ENCODE measurements at regions not wholly inside any gene's neighbourhood (a gene's known extent, or its start where the extent isn't known, plus 50 kb on each side); places are given as distances from the start of the nearest gene placed in this dataset.
"Not testable (repeated sequence)": the region's sequence is repeated elsewhere in the genome, so short reads cannot be mapped to it uniquely, and the experiment has no call there.

- DNase-seq: no peak
These were observed 56.0 kb upstream of the MID1 start for GRCh38 chrX:10676235-10676957.

DNA sequence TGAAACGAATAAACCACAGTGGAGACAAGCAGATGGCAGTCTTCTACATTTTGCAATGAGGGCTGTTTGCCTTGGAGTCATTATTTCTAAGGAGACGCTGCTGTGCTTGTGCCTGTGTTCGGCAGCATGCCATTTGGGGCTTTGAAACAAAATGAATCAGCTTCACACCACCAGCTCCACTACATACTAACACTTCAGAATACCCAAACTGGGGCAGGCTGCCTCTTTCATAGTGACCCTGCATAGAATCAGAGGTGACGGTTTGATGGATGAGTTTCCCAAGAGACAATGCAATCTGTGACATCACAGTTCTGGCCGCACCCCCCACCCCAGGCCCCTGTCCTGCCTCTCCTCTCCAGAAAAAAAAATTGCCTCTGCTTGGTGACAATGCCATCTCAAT is 57.1 kb upstream of the MID1 start:
- no peak for DNase-seq

DNA sequence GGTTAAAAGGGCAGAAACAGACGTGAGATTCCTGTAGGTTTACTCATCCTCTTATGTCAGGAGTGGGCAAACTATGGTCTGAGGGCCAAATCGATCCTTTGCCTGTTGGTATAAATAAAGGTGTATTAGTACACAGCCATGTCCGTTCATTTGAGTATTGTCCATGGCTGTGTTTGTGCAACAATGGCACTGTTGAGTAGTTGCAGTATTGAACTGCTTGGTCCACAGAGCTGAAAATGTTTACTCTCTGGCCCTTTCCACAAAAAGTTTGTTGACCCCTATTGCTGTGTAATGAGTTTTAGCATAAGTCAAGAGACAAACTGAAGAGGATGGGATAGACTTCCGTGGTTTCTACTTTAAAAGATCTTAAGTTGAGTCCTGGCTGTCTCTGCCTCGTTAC is 59.0 kb upstream of the MID1 start:
- no peak for DNase-seq

- no peak for DNase-seq
These were observed 60.8 kb upstream of the MID1 start for GRCh38 chrX:10681167-10681566.

- not testable (repeated sequence) for DNase-seq
These were observed 63.2 kb upstream of the MID1 start for GRCh38 chrX:10683631-10684030.

DNA sequence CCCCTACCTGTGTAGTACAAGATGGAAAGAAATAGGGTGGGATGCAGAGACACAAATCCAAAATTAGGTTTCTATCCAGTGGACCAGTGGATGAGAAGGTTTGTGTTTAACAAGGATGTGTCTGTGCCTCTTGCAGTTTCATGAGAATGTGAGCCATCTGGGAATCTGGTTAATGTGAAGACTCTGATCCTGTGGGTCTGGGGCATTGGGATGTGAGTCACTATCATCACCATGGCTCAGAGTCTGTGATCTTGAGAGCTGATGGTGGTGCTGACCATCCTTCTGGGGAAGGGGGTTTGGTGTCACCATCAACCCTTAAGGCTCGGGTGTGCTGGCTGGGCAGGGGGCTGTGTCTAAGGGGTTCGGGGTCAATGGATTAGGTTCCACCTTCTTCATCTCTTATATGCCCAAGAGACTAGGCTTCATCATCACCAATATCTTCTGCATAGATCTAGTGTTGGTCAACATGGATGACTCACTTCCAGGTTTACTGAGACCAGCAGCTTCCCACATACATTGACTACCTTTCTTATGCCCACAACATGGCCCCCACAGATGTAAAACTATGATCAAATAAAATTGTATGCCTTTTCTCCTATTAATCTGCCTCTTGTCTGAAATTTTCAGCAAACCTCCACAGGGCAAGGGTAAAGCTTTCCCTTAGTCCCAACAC is 65.7 kb upstream of the MID1 start:
- DNase-seq: no peak

- DNase-seq: not testable (repeated sequence)
These were observed 71.4 kb upstream of the MID1 start for GRCh38 chrX:10691751-10692150.

GRCh38 chrX:10697616-10698317 is 77.4 kb upstream of the MID1 start:
- DNase-seq: no peak

GRCh38 chrX:10698318-10698640 is 77.9 kb upstream of the MID1 start:
- DNase-seq: no peak

GRCh38 chrX:10702031-10702430 is 81.6 kb upstream of the MID1 start:
- no peak for DNase-seq

DNA sequence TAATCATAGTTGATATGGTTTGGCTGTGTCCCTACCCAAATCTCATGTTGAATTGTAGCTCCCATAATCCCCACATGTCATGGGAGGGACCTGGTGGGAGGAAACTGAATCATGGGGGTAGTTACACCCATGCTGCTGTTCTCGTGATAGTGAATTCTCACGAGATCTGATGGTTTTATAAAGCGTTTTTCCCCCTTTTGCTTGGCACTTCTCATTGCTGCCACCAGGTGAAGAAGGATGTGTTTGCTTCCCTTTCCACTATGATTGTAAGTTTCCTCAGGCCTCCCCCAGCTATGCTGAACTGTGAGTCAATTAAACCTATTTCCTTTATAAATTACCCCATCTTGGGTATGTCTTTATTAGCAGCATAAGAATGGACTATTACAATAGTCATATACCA is 86.0 kb upstream of the MID1 start:
- DNase-seq: not testable (repeated sequence)

GRCh38 chrX:10707773-10708172 is 87.4 kb upstream of the MID1 start:
- no peak for DNase-seq

DNA sequence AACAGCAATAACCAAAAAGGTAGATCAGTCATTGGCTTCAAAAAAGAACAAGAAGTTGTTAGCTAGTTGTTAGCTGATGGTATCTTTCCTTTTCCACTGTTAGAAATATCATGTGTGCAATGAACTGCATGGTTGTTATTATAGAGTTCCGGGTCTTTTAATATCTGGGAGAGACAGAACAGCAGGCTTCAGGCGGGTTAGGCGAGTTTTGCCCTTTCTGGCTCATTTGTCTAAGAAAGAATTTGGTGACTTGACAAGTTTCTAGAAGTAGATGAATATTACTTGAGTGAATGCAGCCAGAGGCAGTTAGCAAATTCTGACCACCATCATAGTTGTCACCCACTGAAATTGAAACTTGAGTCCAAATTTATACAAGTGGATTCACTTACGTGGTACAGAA is 88.9 kb upstream of the MID1 start:
- DNase-seq: no peak

DNA sequence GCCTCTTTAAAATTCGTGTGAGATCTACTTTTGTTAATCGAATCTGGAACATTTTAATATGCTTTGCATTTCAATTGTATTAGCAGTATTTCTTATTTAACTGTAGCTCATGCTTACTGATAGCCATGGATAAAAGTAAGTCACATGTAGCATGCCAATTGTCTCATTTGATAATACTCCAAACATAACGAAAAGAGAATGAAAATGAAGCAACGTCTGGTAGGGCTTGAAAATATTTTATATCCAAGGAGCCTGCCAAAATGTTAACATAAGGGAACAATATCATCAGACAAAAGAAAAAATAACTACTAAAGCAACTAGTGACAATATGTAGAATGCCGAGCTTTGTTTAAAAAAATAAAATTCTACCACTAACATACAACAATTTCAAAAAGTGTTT is 94.1 kb upstream of the MID1 start:
- DNase-seq: no peak

GRCh38 chrX:10722851-10723250 is 102.5 kb upstream of the MID1 start:
- DNase-seq: peak; percentile 2 to 3

- DNase-seq: no peak
These were observed 104.7 kb upstream of the MID1 start for GRCh38 chrX:10725071-10725470.

DNA sequence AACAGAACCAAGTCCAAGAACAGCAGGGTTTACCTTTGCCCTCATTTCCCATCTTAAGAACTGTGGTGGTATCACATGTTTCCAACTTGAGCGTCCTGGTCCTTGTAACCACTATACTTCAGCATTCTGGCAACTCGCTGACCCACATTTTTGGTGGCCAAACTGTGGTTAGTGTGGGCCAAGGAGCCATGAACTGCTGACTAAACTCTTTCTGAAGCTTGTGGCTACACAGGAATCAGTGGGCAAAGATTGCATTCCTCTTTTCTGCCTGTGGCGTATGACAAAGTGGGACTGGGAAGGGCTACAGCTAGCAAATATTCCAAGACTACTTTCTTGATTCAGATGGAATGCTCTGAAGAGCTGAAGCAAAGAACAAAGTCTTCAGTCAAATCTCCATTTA is 106.3 kb upstream of the MID1 start:
- no peak for DNase-seq

- DNase-seq: no peak
These were observed 108.5 kb upstream of the MID1 start for GRCh38 chrX:10728806-10729389.

- DNase-seq: no peak
These were observed 119.0 kb upstream of the MID1 start for GRCh38 chrX:10739426-10739825.

GRCh38 chrX:10741003-10741402 is 120.6 kb upstream of the MID1 start:
- DNase-seq: no peak

DNA sequence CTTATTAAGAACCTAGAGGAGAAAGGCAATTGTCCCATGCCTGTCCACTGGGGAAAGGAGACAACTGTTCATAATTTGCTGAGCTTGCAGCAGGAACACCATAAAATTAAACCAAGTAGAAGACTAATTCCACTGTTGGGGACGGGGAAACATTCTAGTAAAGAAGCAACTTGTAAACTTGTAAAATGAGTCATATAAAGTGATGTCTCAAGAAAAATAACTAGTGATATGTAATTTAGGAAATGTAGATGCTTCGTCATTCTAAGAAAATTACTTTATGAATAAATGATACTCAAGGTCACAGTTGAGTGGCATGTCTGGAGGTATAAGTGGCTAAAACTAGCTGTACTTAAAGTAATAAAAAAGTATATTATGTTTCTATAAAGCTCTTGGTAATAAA is 121.2 kb upstream of the MID1 start:
- DNase-seq: no peak

DNA sequence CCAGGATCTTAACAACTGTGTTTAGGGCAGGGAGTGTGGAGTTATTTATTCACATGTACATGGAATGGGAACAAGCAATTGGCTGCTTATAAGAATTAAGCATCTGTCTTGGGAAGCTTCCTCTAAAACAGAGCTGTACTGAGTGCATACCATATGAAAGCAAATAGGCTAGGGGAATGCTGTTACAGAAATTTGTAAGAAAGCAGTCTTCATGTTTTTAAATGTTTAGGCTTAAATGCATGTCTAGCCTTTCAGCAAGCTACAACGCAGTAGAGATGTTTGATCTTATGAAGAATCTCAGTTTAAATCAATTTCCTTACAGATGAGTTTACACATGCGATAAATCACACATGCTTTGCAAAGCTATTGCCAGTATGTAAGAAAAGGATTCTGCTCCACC is 123.1 kb upstream of the MID1 start:
- DNase-seq: no peak

DNA sequence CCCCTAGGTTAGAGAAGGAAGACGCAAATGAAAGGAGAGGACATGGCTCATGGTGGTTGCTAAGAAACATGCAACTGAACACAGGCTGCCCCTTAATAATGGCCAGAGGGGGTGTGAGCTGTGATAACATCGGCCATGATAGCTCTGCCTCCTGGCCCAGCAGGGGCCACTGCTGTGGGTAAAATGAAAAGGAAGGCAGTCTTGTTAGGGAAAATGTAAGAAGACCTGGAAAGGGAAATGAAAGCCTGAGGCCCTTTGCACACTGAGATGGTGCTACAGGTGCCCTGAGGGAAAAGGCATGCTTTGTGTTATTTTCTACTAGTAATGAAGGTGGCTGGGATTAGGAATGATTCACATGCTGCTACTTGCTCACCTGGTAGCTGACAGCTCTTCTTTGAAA is 123.6 kb upstream of the MID1 start:
- no peak for DNase-seq

DNA sequence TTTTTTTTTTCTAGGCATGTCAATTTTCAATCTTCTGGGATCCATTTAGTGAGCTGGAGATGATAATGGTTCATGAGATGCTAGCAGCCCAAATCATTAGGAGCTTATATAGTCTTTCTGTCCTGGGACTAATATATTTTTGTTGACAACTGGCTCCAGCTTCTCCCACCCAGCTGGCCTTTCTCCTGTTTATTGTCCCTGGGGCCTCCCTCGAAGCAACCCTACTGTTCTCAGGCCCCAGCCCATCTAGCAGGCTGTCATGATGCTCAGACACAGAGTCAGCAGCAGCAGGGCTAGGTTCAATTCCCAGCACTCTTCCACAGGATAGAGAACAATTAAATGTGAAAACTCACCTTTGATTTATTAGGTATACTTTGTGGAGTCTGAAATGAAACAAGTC is 127.6 kb upstream of the MID1 start:
- no peak for DNase-seq

All from AML-193 (cell line).